Neural cell (in vitro differentiated cells): ENCODE measurements at regions not wholly inside any gene's neighbourhood (a gene's known extent, or its start where the extent isn't known, plus 50 kb on each side); places are given as distances from the start of the nearest gene placed in this dataset.

Experiments used
- H2AFZ ChIP-seq: fragments of 200-600, 300-800 bp; sonication (generic), shearing (Covaris generic); 2 replicates; pipeline ENCODE4 v1.6.0; 2014; ENCODE audit warnings: low read depth, mild to moderate bottlenecking, antibody characterized with exemption, low read length, moderate library complexity
- H3F3A ChIP-seq: fragments of 200-600 bp; shearing (Covaris generic); 2 replicates; pipeline ENCODE4 v1.6.1; 2016; ENCODE audit warnings: mild to moderate bottlenecking, moderate library complexity, mixed read lengths, antibody characterized with exemption, low read length; ENCODE audit not compliant: insufficient read depth, poor library complexity, severe bottlenecking
- H3K27ac ChIP-seq: fragments of 200-600, 300-800 bp; sonication (generic), shearing (Covaris generic); 2 replicates; pipeline ENCODE4 v1.5.1; 2014; ENCODE audit warnings: mild to moderate bottlenecking, low read length, moderate library complexity
- H3K27me3 ChIP-seq: fragments of 300-800, 200-600 bp; sonication (generic), shearing (Covaris generic); 2 replicates; pipeline ENCODE4 v1.6.0; 2014; ENCODE audit warnings: mild to moderate bottlenecking, low read depth, low read length, moderate library complexity; ENCODE audit not compliant: insufficient read depth
- H3K36me3 ChIP-seq: fragments of 300-800, 200-600 bp; sonication (generic), shearing (Covaris generic); 2 replicates; pipeline ENCODE4 v1.5.1; 2014; ENCODE audit warnings: mild to moderate bottlenecking, antibody characterized with exemption, low read length, moderate library complexity; ENCODE audit not compliant: insufficient read depth
- H3K4me2 ChIP-seq: fragments of 300-800, 200-600 bp; sonication (generic), shearing (Covaris generic); 2 replicates; pipeline ENCODE4 v1.6.0; 2014; ENCODE audit warnings: mild to moderate bottlenecking, low read length
- H3K4me3 ChIP-seq: fragments of 300-800, 200-600 bp; sonication (generic), shearing (Covaris generic); 2 replicates; pipeline ENCODE4 v1.5.1; 2014; ENCODE audit warnings: mild to moderate bottlenecking, low read length, moderate library complexity
- H3K79me2 ChIP-seq: fragments of 200-600 bp; shearing (Covaris generic); replicated peaks from 2 replicates; pipeline ENCODE4 v1.6.0; 2014; ENCODE audit warnings: mild to moderate bottlenecking, low read length, moderate library complexity; ENCODE audit not compliant: insufficient read depth
- H3K9ac ChIP-seq: fragments of 300-800, 200-600 bp; sonication (generic), shearing (Covaris generic); 2 replicates; pipeline ENCODE4 v1.6.1; 2016; ENCODE audit warnings: mild to moderate bottlenecking, low read length, mixed read lengths
- H3K9me2 ChIP-seq: fragments of 200-600 bp; shearing (Covaris generic); 2 replicates; pipeline ENCODE4 v1.6.1; 2016; ENCODE audit warnings: mild to moderate bottlenecking, low read length, mixed read lengths; ENCODE audit not compliant: insufficient read depth
- H3K9me3 ChIP-seq: fragments of 200-600, 300-800 bp; sonication (generic), shearing (Covaris generic); 2 replicates; pipeline ENCODE4 v1.6.1; 2016; ENCODE audit warnings: mild to moderate bottlenecking, mixed run types, low read length, moderate library complexity, mixed read lengths
- H4K20me1 ChIP-seq: fragments of 200-600 bp; shearing (Covaris generic); 2 replicates; pipeline ENCODE4 v1.6.1; 2016; ENCODE audit warnings: mild to moderate bottlenecking, mixed run types; ENCODE audit not compliant: insufficient read depth
- CTCF ChIP-seq: fragments of 450-650 bp; IDR thresholded peaks from 2 replicates; pipeline ENCODE4 v1.5.1; 2014; ENCODE audit warnings: antibody characterized with exemption, mild to moderate bottlenecking, moderate library complexity; ENCODE audit not compliant: poor library complexity, severe bottlenecking
- EP300 ChIP-seq: fragments of 450-650 bp; conservative IDR thresholded peaks from 2 replicates; pipeline ENCODE4 v1.6.1; 2014; ENCODE audit warnings: antibody characterized with exemption, mild to moderate bottlenecking, moderate library complexity; ENCODE audit not compliant: poor library complexity, severe bottlenecking
- EZH2 ChIP-seq: fragments of 200-600, 300-800 bp; shearing (Covaris generic), sonication (generic); IDR thresholded peaks from 2 replicates; pipeline ENCODE4 v1.6.1; 2014; ENCODE audit warnings: antibody characterized with exemption, low read length, borderline replicate concordance, mild to moderate bottlenecking; ENCODE audit not compliant: insufficient read depth, poor library complexity, severe bottlenecking
- MXI1 ChIP-seq: fragments of 450-650 bp; conservative IDR thresholded peaks from 2 replicates; pipeline ENCODE4 v1.6.1; 2014; ENCODE audit warnings: antibody characterized with exemption, mild to moderate bottlenecking; ENCODE audit not compliant: poor library complexity, severe bottlenecking
- POLR2AphosphoS5 ChIP-seq: IDR thresholded peaks from 2 replicates; pipeline ENCODE4 v1.6.1; 2012
- RAD21 ChIP-seq: fragments of 450-650 bp; conservative IDR thresholded peaks from 2 replicates; pipeline ENCODE4 v1.6.1; 2014; ENCODE audit warnings: antibody characterized with exemption, mild to moderate bottlenecking, moderate library complexity
- REST ChIP-seq: IDR thresholded peaks from 2 replicates; pipeline ENCODE4 v1.6.1; 2012; ENCODE audit warnings: borderline replicate concordance
- SMC3 ChIP-seq: fragments of 450-650 bp; conservative IDR thresholded peaks from 2 replicates; pipeline ENCODE4 v1.6.1; 2014; ENCODE audit warnings: antibody characterized with exemption, mild to moderate bottlenecking, moderate library complexity; ENCODE audit not compliant: poor library complexity
- TAF1 ChIP-seq: IDR thresholded peaks from 2 replicates; pipeline ENCODE4 v1.6.1; 2012; ENCODE audit warnings: low read depth

- H2AFZ ChIP-seq, result no peak overlapping the region
- no peak overlapping the region for H3K4me2 ChIP-seq
- no peak overlapping the region for H3K4me3 ChIP-seq
- TF ChIP-seq EP300, result no peak
- TF ChIP-seq TAF1, result no peak
- no peak for TF ChIP-seq SMC3
- TF ChIP-seq RAD21, result no peak
- no peak for TF ChIP-seq POLR2AphosphoS5
- TF ChIP-seq EZH2, result no peak
- TF ChIP-seq REST, result no peak
- TF ChIP-seq MXI1, result no peak
- no peak for TF ChIP-seq CTCF
- no peaks in the 10 kb centered on the region for H3K36me3 ChIP-seq
- H4K20me1 ChIP-seq, result no peaks in the 10 kb centered on the region
- no peaks in the 10 kb centered on the region for H3F3A ChIP-seq
- no peak overlapping the region for H3K27ac ChIP-seq
- H3K9me2 ChIP-seq, result no peaks in the 10 kb centered on the region
- H3K9ac ChIP-seq, result no peak overlapping the region
- no peaks in the 10 kb centered on the region for H3K27me3 ChIP-seq
- no peaks in the 10 kb centered on the region for H3K79me2 ChIP-seq
- no peaks in the 10 kb centered on the region for H3K9me3 ChIP-seq
Measured at GRCh38 chr13:40205771-40206240, 460.6 kb downstream of the FOXO1 start.

- Histone ChIP-seq H4K20me1 (no peaks in the 10 kb centered on the region), H3K4me2 (no peak overlapping the region), H3K9me3 (no peaks in the 10 kb centered on the region), H3K9ac (no peak overlapping the region), H3K36me3 (no peaks in the 10 kb centered on the region), H3K4me3 (no peak overlapping the region), H3K9me2 (no peaks in the 10 kb centered on the region), H3K27ac (no peak overlapping the region), H3F3A (no peaks in the 10 kb centered on the region), H2AFZ (no peak overlapping the region), H3K79me2 (no peaks in the 10 kb centered on the region), H3K27me3 (no peaks in the 10 kb centered on the region)
- TF ChIP-seq TAF1 (no peak), EZH2 (no peak), POLR2AphosphoS5 (no peak), REST (no peak), CTCF (no peak)
Measured at GRCh38 chr13:40206241-40207000, 460.0 kb downstream of the FOXO1 start.
